AG04449 (cell line): ENCODE measurements at regions not wholly inside any gene's neighbourhood (a gene's known extent, or its start where the extent isn't known, plus 50 kb on each side); places are given as distances from the start of the nearest gene placed in this dataset.

Experiments used
- CTCF ChIA-PET: fragments of 350-600 bp; formaldehyde crosslinking; extraction: SDS; loops from one replicate; lab custom pipeline; 2021; ENCODE audit warnings: antibody characterized with exemption; lab: Yijun Ruan, JAX
- POLR2A ChIA-PET: fragments of 400-600, 350-600 bp; formaldehyde crosslinking; extraction: SDS; loops from one replicate; lab custom pipeline; 2020; ENCODE audit warnings: antibody characterized with exemption, inconsistent platforms; lab: Yijun Ruan, JAX
- DNase-seq: peaks from one replicate; pipeline ENCODE4 v3.0.0-alpha.2; 2010; ENCODE audit warnings: low read depth, low spot score
- H3K4me3 ChIP-seq: 2 replicates; pipeline ENCODE4 v1.5.1; 2011; ENCODE audit warnings: low read depth, mild to moderate bottlenecking, control low read depth, low read length
- TF ChIP-seq, protein P1 (sequence below): IDR thresholded peaks from one replicate; pipeline ENCODE4 v1.5.1; 2011; ENCODE audit warnings: mild to moderate bottlenecking, moderate library complexity, low read length, control low read depth, inconsistent platforms; ENCODE audit not compliant: insufficient read depth; ENCODE audit errors: missing control alignments

DNA sequence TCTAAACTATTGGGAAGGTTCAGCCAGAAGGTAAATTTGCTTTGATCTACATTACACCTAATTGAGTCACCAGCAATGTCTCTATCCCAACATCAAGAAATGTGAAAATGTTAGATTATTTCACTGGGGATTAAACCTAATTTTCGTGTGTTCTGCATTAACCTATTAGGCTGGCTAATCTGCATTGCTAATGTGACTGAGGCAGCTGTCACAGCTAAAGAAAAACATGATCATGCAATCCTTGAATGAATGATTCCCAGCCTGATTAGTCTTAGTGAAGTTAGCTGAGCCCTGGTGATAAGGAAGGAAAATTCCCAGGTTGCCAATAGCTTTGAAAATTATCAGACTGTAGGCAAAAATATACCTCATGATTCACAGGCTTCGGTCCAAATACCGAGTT lies 135.3 kb downstream of the LINC00237 start:
- TF ChIP-seq, protein P1, sequence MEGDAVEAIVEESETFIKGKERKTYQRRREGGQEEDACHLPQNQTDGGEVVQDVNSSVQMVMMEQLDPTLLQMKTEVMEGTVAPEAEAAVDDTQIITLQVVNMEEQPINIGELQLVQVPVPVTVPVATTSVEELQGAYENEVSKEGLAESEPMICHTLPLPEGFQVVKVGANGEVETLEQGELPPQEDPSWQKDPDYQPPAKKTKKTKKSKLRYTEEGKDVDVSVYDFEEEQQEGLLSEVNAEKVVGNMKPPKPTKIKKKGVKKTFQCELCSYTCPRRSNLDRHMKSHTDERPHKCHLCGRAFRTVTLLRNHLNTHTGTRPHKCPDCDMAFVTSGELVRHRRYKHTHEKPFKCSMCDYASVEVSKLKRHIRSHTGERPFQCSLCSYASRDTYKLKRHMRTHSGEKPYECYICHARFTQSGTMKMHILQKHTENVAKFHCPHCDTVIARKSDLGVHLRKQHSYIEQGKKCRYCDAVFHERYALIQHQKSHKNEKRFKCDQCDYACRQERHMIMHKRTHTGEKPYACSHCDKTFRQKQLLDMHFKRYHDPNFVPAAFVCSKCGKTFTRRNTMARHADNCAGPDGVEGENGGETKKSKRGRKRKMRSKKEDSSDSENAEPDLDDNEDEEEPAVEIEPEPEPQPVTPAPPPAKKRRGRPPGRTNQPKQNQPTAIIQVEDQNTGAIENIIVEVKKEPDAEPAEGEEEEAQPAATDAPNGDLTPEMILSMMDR = no peak
- ChIA-PET CTCF (no interaction called here), POLR2A (no interaction called here)
- DNase-seq = no peak
- no peak overlapping the region for H3K4me3 ChIP-seq

DNA sequence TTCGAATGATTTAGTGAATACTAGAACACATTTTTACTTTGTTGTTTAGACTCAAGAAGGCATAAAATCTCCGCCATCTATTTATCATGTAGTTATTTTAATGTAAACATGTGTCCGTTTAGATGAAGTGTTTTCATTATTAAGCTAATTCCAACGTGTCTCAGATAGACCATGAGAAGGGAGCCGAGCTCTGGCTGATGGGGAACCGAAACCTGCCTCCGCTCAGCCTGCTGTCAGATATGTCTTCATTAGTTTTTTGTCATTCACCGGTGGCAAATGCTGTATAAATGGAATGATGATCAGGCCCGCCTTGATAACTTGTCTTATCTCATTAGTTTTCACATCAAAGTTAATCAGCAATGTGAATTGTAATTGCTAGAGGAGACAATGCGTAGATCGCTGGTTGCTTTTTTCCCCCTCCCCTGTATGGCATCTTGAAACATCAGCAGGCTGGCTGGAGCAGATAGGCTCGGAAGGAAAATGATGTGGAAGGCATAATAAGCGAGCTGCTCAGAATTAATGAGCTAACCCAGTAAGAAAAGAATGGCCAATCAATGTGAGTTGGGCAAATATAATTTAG lies 136.4 kb downstream of the LINC00237 start:
- ChIA-PET POLR2A (no interaction called here), CTCF (no interaction called here)
- DNase-seq = no peak
- TF ChIP-seq, protein P1 = no peak
- H3K4me3 ChIP-seq = no peak overlapping the region

DNA sequence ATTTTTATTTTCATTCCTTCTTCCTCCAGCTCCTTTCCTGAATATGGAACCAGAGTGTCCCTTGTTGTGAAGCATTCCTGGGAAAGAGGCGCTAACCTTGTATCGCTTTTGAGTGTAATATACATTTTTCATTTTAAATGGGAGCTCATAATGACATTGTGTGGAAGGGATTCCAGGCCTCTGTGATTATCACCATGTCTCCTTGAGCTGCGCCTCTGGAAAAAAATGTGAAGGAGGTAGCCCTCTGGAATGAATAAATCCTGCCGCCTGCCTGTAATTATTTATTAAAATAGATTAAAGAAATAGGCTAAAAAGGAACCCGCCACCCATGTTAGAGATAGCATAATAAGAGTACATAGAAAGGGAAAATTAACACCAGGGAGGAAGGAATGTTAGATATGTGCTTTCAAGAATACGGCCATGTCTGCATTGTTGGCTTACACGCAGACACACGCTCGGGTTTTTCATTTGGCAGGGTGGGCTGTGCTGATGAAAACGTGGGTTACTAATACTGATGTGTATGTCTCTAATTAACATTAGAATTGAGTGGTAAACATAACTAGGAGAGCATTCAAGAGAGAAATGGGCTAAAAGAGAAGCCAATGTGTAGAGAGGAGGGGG lies 138.5 kb downstream of the LINC00237 start:
- ChIA-PET CTCF (interaction anchor here (1.1 kb wide), 1 partner anchor 647 kb away, joined by 3 read pairs; no protein-coding TSS in a partner anchor), POLR2A (no interaction called here)
- H3K4me3 ChIP-seq = no peak overlapping the region
- TF ChIP-seq, protein P1 = no peak
- no peak for DNase-seq

GRCh38 chr20:20966171-20966570 lies 140.0 kb downstream of the LINC00237 start:
- CTCF ChIA-PET = interaction anchor here (0.8 kb wide), 1 partner anchor 107 kb away, joined by 3 read pairs; no protein-coding TSS in a partner anchor
- TF ChIP-seq, protein P1 = no peak
- POLR2A ChIA-PET = no interaction called here
- no peak overlapping the region for H3K4me3 ChIP-seq
- no peak for DNase-seq

- TF ChIP-seq, protein P1 = no peak
- ChIA-PET CTCF (no interaction called here), POLR2A (no interaction called here)
These were observed 147.0 kb downstream of the LINC00237 start for GRCh38 chr20:20959031-20959755.

DNA sequence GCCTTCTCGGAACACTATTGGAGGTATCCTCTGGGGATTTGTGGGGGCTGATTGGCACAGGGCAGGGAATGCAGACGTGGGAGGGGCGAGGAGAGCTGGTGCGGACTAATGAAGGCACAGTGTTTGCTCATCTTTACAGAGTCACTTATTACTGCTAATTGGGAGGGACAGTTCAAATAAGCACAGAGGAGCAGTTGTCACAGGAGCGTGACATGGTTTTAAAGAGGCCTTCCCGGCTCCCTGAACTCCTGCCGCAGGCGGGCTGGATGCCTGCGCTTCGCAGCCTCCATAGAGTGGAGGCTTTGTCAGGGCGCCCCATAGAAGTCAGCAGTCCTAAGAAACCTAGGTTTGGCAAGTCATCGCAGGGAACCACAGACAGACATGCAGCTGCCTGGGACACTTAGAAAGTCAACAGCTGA lies 149.6 kb downstream of the LINC00237 start:
- TF ChIP-seq, protein P1 = no peak
- POLR2A ChIA-PET = no interaction called here
- H3K4me3 ChIP-seq = no peak overlapping the region
- CTCF ChIA-PET = no interaction called here
- DNase-seq = no peak

More at GRCh38 chr20:20959031-20959755, 147.0 kb downstream of the LINC00237 start:
- H3K4me3 ChIP-seq = no peak overlapping the region
- no peak for DNase-seq
